Left lung (tissue), 4 donors: ENCODE measurements at regions not wholly inside any gene's neighbourhood (a gene's known extent, or its start where the extent isn't known, plus 50 kb on each side); places are given as distances from the start of the nearest gene placed in this dataset.
"Not testable (repeated sequence)": the region's sequence is repeated elsewhere in the genome, so short reads cannot be mapped to it uniquely, and the experiment has no call there.

Experiments used
- ATAC-seq: fragments of 200-7000 bp; cut with Tn5 transposase; one replicate; pipeline ENCODE4 v1.9.1; 2020; ENCODE audit warnings: moderate library complexity
- DNase-seq, 4 donors: peaks; one replicate each; pipeline ENCODE4 v3.0.0-alpha.2; 2013 to 2020
- H3K27ac ChIP-seq, 2 donors: fragments of 200-600 bp; sonication (generic) in 1 of 2; one replicate each; pipeline versions ENCODE4 v1.5.0 to v1.8.0; 2020 to 2021
- H3K27me3 ChIP-seq, 2 donors: fragments of 200-600 bp; sonication (generic) in 1 of 2; one replicate each; pipeline versions ENCODE4 v1.5.0 to v1.8.0; 2020 to 2021
- H3K36me3 ChIP-seq, 2 donors: fragments of 200-600 bp; sonication (generic) in 1 of 2; one replicate each; pipeline versions ENCODE4 v1.5.0 to v1.8.0; 2020 to 2021
- H3K4me1 ChIP-seq, 2 donors: fragments of 200-600 bp; one replicate each; pipeline ENCODE4 v1.8.0; 2021
- H3K4me3 ChIP-seq, 2 donors: fragments of 200-600 bp; sonication (generic) in 1 of 2; one replicate each; pipeline versions ENCODE4 v1.5.0 to v1.8.0; 2020 to 2021; ENCODE audit warnings: mild to moderate bottlenecking in 1 of 2
- H3K9me3 ChIP-seq, 2 donors: fragments of 200-600 bp; sonication (generic) in 1 of 2; one replicate each; pipeline versions ENCODE4 v1.5.0 to v1.8.0; 2020 to 2021
- intact Hi-C, 2 donors: fragments of 100-400 bp; cut with DNase I; formaldehyde crosslinking; loops; one replicate each; pipeline versions ENCODE4 v1.11.2 to v1.14.2; 2022
- donor health status: DM: no; HTN: yes; CAD: no.
- donor health status: DM: no; HTN: no; CAD: no.

- H3K27me3 ChIP-seq, ATAC-seq, H3K27ac ChIP-seq, H3K36me3 ChIP-seq, intact Hi-C loops, H3K9me3 ChIP-seq, H3K4me3 ChIP-seq, H3K4me1 ChIP-seq, DNase-seq: not testable (repeated sequence)
Measured at GRCh38 chr9:67635067-67635466, 223.7 kb upstream of the ANKRD20A1 start.

- ATAC-seq, intact Hi-C loops: not testable (repeated sequence)
Measured at GRCh38 chr9:67611900-67612299, 246.8 kb upstream of the ANKRD20A1 start.

GRCh38 chr9:67609872-67610271 is 248.9 kb upstream of the ANKRD20A1 start:
- ATAC-seq, H3K27ac ChIP-seq, H3K9me3 ChIP-seq, H3K4me1 ChIP-seq, H3K4me3 ChIP-seq, H3K36me3 ChIP-seq, H3K27me3 ChIP-seq, DNase-seq, intact Hi-C loops: not testable (repeated sequence)

More at GRCh38 chr9:67611900-67612299, 246.8 kb upstream of the ANKRD20A1 start:
- not testable (repeated sequence) for H3K27me3 ChIP-seq, H3K4me3 ChIP-seq, H3K36me3 ChIP-seq, H3K4me1 ChIP-seq, H3K9me3 ChIP-seq, H3K27ac ChIP-seq
- DNase-seq = peak in 2 of 4 donors; percentile 32 to 82

GRCh38 chr9:67609435-67609834 is 249.3 kb upstream of the ANKRD20A1 start:
- H3K4me3 ChIP-seq, H3K9me3 ChIP-seq, H3K27me3 ChIP-seq, intact Hi-C loops, ATAC-seq, H3K27ac ChIP-seq, H3K4me1 ChIP-seq, H3K36me3 ChIP-seq: not testable (repeated sequence)
- DNase-seq = peak in 1 of 4 donors; percentile 61

GRCh38 chr9:67605113-67605512 is 253.6 kb upstream of the ANKRD20A1 start:
- H3K4me3 ChIP-seq, intact Hi-C loops, H3K27me3 ChIP-seq, H3K27ac ChIP-seq, H3K36me3 ChIP-seq, H3K4me1 ChIP-seq, DNase-seq, H3K9me3 ChIP-seq, ATAC-seq: not testable (repeated sequence)

- H3K4me3 ChIP-seq, intact Hi-C loops, ATAC-seq, H3K4me1 ChIP-seq, H3K9me3 ChIP-seq, H3K36me3 ChIP-seq, H3K27me3 ChIP-seq: not testable (repeated sequence)
- DNase-seq = peak in 2 of 4 donors; percentile 62 to 74
- peak overlapping the region in 1 of 2 donors; percentile 83 for H3K27ac ChIP-seq
Measured at GRCh38 chr9:67603609-67604008, 255.1 kb upstream of the ANKRD20A1 start.

- H3K4me1 ChIP-seq = not testable (repeated sequence)
Measured at GRCh38 chr9:67592424-67592823, 266.3 kb upstream of the ANKRD20A1 start.

GRCh38 chr9:67555874-67556273 is 302.9 kb upstream of the ANKRD20A1 start:
- H3K4me3 ChIP-seq, intact Hi-C loops, ATAC-seq: not testable (repeated sequence)

More at GRCh38 chr9:67592424-67592823, 266.3 kb upstream of the ANKRD20A1 start:
- H3K36me3 ChIP-seq, intact Hi-C loops, H3K27ac ChIP-seq, DNase-seq, H3K4me3 ChIP-seq, H3K27me3 ChIP-seq, H3K9me3 ChIP-seq, ATAC-seq: not testable (repeated sequence)

GRCh38 chr9:67550044-67550443 is 308.7 kb upstream of the ANKRD20A1 start:
- intact Hi-C loops, DNase-seq, H3K27ac ChIP-seq, H3K4me1 ChIP-seq, H3K36me3 ChIP-seq, H3K9me3 ChIP-seq, H3K4me3 ChIP-seq, ATAC-seq, H3K27me3 ChIP-seq: not testable (repeated sequence)

More at GRCh38 chr9:67555874-67556273, 302.9 kb upstream of the ANKRD20A1 start:
- not testable (repeated sequence) for H3K4me1 ChIP-seq, H3K27me3 ChIP-seq, DNase-seq, H3K27ac ChIP-seq, H3K36me3 ChIP-seq, H3K9me3 ChIP-seq

GRCh38 chr9:67529834-67530233 is 328.9 kb upstream of the ANKRD20A1 start:
- H3K27ac ChIP-seq, H3K27me3 ChIP-seq, ATAC-seq, H3K36me3 ChIP-seq, H3K4me1 ChIP-seq, intact Hi-C loops, DNase-seq, H3K4me3 ChIP-seq, H3K9me3 ChIP-seq: not testable (repeated sequence)

GRCh38 chr9:67516938-67517337 is 341.8 kb upstream of the ANKRD20A1 start:
- H3K4me1 ChIP-seq, H3K27me3 ChIP-seq, H3K4me3 ChIP-seq, H3K9me3 ChIP-seq, H3K27ac ChIP-seq, H3K36me3 ChIP-seq, ATAC-seq, intact Hi-C loops, DNase-seq: not testable (repeated sequence)

- H3K27me3 ChIP-seq, H3K4me1 ChIP-seq, H3K27ac ChIP-seq, DNase-seq, H3K4me3 ChIP-seq, ATAC-seq, intact Hi-C loops, H3K9me3 ChIP-seq, H3K36me3 ChIP-seq: not testable (repeated sequence)
Measured at GRCh38 chr9:67514587-67514986, 344.1 kb upstream of the ANKRD20A1 start.

GRCh38 chr9:67503728-67504369 is 354.9 kb upstream of the ANKRD20A1 start:
- DNase-seq, H3K36me3 ChIP-seq, intact Hi-C loops, H3K27ac ChIP-seq, H3K9me3 ChIP-seq, H3K4me1 ChIP-seq, ATAC-seq, H3K27me3 ChIP-seq, H3K4me3 ChIP-seq: not testable (repeated sequence)

GRCh38 chr9:67492028-67492427 is 366.7 kb upstream of the ANKRD20A1 start:
- DNase-seq, ATAC-seq, H3K36me3 ChIP-seq, H3K27me3 ChIP-seq, intact Hi-C loops, H3K4me1 ChIP-seq, H3K4me3 ChIP-seq, H3K27ac ChIP-seq, H3K9me3 ChIP-seq: not testable (repeated sequence)
